NCI-H1105 treated with DMSO at 0.1 percent for 48 hours (cell line): ENCODE measurements at regions not wholly inside any gene's neighbourhood (a gene's known extent, or its start where the extent isn't known, plus 50 kb on each side); places are given as distances from the start of the nearest gene placed in this dataset.

Source experiments
- DNase-seq: peaks from one replicate; lab custom pipeline; 2025; lab: John Stamatoyannopoulos, UW

GRCh38 chr7:67843001-67843565 lies 846.5 kb downstream of the TYW1 start:
- no peak for DNase-seq

GRCh38 chr7:67843615-67844014 lies 847.0 kb downstream of the TYW1 start:
- no peak for DNase-seq

GRCh38 chr7:67847092-67847787 lies 850.6 kb downstream of the TYW1 start:
- DNase-seq, result no peak

DNA sequence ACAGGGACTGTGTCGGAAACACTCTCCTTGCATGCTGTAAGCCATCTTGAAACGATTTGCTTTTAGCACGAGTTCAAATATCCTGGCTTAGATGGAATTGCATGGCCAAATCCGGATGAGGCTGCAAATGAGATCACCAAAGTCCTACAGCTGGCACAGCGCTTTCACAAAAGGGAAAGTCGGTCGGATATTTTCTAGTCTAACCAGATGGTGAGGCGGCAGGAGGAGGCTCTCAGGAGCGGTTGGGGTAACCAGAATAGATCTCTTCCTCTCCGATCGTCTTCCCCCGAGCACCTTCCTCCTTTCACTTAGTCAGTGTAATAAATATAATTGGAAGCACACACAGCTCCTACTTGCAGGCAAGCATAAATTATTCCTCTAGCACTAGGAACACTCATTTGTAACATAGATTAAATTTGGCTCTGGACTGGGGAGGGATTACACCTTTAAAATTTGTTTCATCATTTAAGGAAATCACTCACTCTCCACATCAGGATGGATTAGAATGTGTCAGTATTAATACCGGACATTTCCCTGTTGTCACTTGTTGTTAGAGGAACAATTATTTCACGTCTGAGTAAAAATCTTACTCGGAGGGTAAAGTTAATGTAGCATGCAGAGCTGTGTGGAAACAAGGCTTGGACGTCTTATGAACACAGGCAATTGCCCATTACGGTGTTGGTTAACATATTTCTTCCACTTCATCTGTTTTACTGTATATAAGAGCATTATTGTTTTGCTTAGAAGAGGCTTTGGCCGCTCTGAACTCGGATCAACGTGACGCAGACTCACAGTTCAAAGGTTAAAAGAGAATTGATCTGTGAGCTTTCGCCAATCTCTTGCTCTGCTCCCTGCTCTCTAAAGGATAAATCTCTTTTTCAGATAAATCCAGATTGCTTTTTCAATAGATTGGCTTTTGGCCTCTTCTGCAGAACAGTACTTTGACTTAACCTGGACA lies 857.9 kb downstream of the TYW1 start:
- DNase-seq, result no peak

GRCh38 chr7:67855322-67855721 lies 858.7 kb downstream of the TYW1 start:
- DNase-seq, result no peak

- DNase-seq, result no peak
These were observed 859.4 kb downstream of the TYW1 start for GRCh38 chr7:67856046-67856445.

- DNase-seq, result no peak
These were observed 861.1 kb downstream of the TYW1 start for GRCh38 chr7:67857698-67858097.

GRCh38 chr7:67858931-67859330 lies 862.3 kb downstream of the TYW1 start:
- no peak for DNase-seq

GRCh38 chr7:67863911-67864310 lies 867.3 kb downstream of the TYW1 start:
- no peak for DNase-seq

GRCh38 chr7:67866054-67866453 lies 869.4 kb downstream of the TYW1 start:
- no peak for DNase-seq

- no peak for DNase-seq
These were observed 870.2 kb downstream of the TYW1 start for GRCh38 chr7:67866812-67867211.

GRCh38 chr7:67870396-67870795 lies 873.8 kb downstream of the TYW1 start:
- DNase-seq, result no peak

GRCh38 chr7:67875558-67875957 lies 878.9 kb downstream of the TYW1 start:
- DNase-seq, result no peak

DNA sequence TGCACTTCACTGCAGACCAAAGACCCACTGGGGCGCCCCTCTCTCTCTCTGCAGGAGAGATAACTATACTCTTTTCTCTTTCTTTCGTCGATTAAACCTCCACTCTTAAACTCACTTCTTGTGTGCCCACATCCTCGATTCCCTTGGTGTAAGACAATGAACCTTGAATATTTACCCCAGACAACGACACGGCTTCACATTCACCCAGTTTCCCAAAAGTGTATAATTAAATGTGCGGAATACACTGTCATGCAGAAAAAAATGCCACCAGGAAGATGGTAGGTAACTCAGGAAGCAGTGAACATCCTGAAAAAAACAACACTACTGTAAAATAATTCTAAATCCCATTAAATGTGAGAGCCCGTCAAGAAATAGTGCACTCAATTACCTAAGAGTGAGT lies 882.2 kb downstream of the TYW1 start:
- DNase-seq, result no peak

DNA sequence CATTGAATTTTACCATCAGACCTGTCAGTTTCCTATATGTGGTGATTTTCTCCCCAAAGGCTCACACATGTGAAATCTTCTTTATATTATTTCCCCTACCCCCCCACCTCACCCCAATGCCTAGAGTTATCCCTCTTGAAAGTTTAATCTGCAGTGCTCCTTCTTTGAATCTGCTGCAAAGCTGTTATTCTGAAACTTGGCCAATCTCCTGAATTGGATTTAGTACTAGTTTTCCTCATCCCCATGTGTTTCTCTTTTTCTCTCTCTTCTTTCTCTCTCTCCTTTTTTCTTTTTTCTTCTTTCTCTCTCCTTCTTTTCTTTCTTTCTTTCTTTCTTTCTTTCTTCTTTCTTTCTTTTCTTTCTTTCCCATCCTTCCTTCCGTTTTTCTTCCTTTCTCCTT lies 886.2 kb downstream of the TYW1 start:
- no peak for DNase-seq

DNA sequence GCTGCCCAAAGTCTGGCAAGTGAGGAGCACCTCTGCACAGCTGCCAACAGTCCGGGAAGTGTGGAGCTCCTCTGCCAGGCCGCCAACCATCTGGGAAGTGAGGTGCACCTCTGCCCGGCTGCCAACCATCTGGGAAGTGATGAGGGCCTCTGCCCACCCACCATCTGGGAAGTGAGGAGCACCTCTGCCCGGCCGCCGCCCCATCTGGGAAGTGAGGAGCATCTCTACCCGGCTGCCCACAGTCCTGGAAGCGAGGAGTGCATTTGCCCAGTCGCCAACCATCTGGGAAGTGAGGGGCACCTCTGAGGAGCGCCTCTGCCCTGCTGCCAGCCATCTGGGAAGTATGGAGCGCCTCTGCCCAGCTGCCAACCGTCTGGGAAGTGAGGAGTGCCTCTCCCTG lies 893.7 kb downstream of the TYW1 start:
- no peak for DNase-seq

- DNase-seq, result no peak
These were observed 898.1 kb downstream of the TYW1 start for GRCh38 chr7:67894746-67895145.

GRCh38 chr7:67896721-67897120 lies 900.1 kb downstream of the TYW1 start:
- no peak for DNase-seq

DNA sequence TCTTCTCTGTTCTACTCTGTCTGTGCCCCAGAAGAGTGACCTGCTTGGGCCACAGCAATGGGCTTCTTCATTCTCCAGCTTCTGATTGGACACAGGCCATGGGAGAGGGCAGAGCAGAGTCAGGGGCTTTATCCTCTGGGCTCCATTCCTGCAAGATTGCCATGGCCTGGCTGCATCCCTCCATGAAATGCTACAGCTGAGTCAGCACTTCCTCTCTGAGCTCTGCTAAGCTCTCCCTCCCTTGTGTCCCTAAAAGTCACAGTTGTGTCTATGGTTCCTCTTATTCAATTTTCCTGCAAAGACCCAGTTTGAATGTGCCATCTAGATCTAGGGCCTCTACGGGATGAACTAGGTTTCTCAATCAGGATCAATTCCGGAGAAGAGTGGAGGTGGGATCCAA lies 903.8 kb downstream of the TYW1 start:
- DNase-seq, result no peak

DNA sequence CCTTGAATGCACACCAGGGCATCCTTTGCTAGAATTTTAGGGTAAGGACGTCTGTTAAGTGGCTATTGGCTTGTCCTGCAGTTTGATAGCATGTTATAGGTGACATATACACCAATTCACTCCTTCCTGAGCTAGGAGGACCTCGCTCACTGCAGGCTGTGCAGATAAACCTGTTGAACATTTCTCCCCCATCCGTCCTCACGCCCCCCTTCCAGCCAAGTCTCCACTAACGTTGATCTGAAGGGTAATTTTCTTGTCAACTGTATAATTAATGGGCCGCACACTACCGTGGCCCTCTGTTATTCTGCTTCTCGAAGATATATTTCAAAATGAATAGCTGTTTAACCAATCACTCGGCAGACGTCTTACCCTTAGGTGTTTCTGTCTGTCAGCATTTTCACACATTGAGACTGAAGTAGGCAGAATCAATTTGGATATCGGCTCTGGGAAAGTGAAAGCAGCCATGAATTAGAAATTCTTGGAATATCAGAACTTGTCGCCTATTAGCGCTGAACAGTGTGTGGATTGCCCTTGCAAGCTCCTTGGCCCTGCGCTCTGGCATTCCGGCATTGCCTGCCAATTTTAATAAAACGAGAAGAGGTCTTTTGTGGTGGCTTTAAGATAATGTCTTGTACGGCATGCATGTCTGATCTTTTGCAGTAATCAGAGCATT lies 905.3 kb downstream of the TYW1 start:
- DNase-seq, result no peak

GRCh38 chr7:67907792-67908191 lies 911.2 kb downstream of the TYW1 start:
- DNase-seq, result no peak

DNA sequence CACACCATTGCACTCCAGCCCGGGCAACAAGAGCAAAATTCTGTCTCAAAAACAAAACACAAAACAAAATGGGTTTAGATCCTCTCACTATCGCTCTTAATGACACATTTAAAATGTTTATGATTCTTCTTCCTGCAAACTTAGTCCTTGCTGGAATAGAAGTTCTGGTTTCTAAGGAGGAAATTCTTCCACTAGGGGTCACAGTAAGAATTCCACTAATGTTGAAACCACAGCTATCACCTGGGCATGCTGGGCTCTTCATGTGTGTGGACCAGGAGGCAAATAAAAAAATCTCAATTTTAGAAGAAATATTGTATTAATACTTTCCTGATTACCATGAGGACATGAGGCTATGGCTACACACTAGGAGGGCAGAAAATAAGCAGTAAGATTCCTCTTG lies 915.8 kb downstream of the TYW1 start:
- DNase-seq, result no peak
